GM23338 (cell line): ENCODE measurements at regions not wholly inside any gene's neighbourhood (a gene's known extent, or its start where the extent isn't known, plus 50 kb on each side); places are given as distances from the start of the nearest gene placed in this dataset.

Experiments
- ATAC-seq: fragments of 200-7000 bp; cut with Tn5 transposase; 3 replicates; pipeline ENCODE4 v1.9.1; 2020
- DNase-seq: peaks from one replicate; pipeline ENCODE4 v3.0.0-alpha.2; 2015; ENCODE audit warnings: low spot score
- H2AFZ ChIP-seq: fragments of 200-600 bp; sonication (generic); 2 replicates; pipeline ENCODE4 v1.8.0; 2016; ENCODE audit warnings: antibody characterized with exemption, mild to moderate bottlenecking, moderate library complexity
- H3F3A ChIP-seq: fragments of 200-600 bp; sonication (generic); replicated peaks from 2 replicates; pipeline ENCODE4 v1.8.0; 2017; ENCODE audit warnings: antibody characterized with exemption, mixed run types, low read depth
- H3K27ac ChIP-seq: fragments of 200-600 bp; sonication (generic); 2 replicates; pipeline ENCODE4 v1.6.1; 2016; ENCODE audit warnings: low read depth
- H3K27me3 ChIP-seq: fragments of 200-600 bp; sonication (generic); 2 replicates; pipeline ENCODE4 v1.8.0; 2016; ENCODE audit warnings: mild to moderate bottlenecking, mixed run types, moderate library complexity; ENCODE audit not compliant: insufficient read depth
- H3K36me3 ChIP-seq: fragments of 200-600 bp; sonication (generic); 2 replicates; pipeline ENCODE4 v1.8.0; 2016; ENCODE audit warnings: mild to moderate bottlenecking; ENCODE audit not compliant: insufficient read depth
- H3K4me1 ChIP-seq: fragments of 200-600 bp; sonication (generic); 2 replicates; pipeline ENCODE4 v1.8.0; 2016; ENCODE audit warnings: mild to moderate bottlenecking, moderate library complexity; ENCODE audit not compliant: insufficient read depth
- H3K4me2 ChIP-seq: fragments of 200-600 bp; sonication (generic); 2 replicates; pipeline ENCODE4 v1.7.1; 2017; ENCODE audit warnings: mixed run types
- H3K4me3 ChIP-seq: fragments of 200-600 bp; sonication (generic); 2 replicates; pipeline ENCODE4 v1.6.1; 2016; ENCODE audit warnings: mixed run types
- H3K79me2 ChIP-seq: fragments of 200-600 bp; sonication (generic); replicated peaks from 2 replicates; pipeline ENCODE4 v1.8.0; 2017; ENCODE audit warnings: mild to moderate bottlenecking; ENCODE audit not compliant: insufficient read depth
- H3K9me2 ChIP-seq: fragments of 200-600 bp; sonication (generic); 2 replicates; pipeline ENCODE4 v1.8.0; 2017; ENCODE audit not compliant: insufficient read depth
- H4K20me1 ChIP-seq: fragments of 200-600 bp; sonication (generic); replicated peaks from 2 replicates; pipeline ENCODE4 v1.8.0; 2017; ENCODE audit warnings: mild to moderate bottlenecking; ENCODE audit not compliant: insufficient read depth
- H3K27ac Mint-ChIP-seq: 2 replicates; pipeline ENCODE4 v1.8.0; 2020; ENCODE audit warnings: inconsistent platforms, mild to moderate bottlenecking, moderate library complexity, mixed read lengths
- H3K27me3 Mint-ChIP-seq: 3 replicates; pipeline ENCODE4 v1.8.0; 2022; ENCODE audit warnings: low read depth, mild to moderate bottlenecking, moderate library complexity, mixed read lengths, inconsistent platforms; ENCODE audit not compliant: insufficient read depth, poor library complexity
- H3K36me3 Mint-ChIP-seq: 3 replicates; pipeline ENCODE4 v1.8.0; 2021; ENCODE audit warnings: low read depth, mild to moderate bottlenecking, inconsistent platforms, moderate library complexity, mixed read lengths
- H3K4me1 Mint-ChIP-seq: 3 replicates; pipeline ENCODE4 v1.8.0; 2020; ENCODE audit warnings: mild to moderate bottlenecking, inconsistent platforms, mixed read lengths
- H3K4me3 Mint-ChIP-seq: 3 replicates; pipeline ENCODE4 v1.8.0; 2021; ENCODE audit warnings: moderate library complexity, mild to moderate bottlenecking, inconsistent platforms, mixed read lengths
- H3K9me3 Mint-ChIP-seq: 3 replicates; pipeline ENCODE4 v1.8.0; 2020; ENCODE audit warnings: moderate library complexity, mild to moderate bottlenecking, inconsistent platforms, mixed read lengths
- CREB1 ChIP-seq: fragments of 250-450 bp; sonication (Bioruptor Pico); IDR thresholded peaks from 2 replicates; pipeline ENCODE4 v1.5.0; 2020; ENCODE audit warnings: low read depth, mild to moderate bottlenecking, moderate library complexity
- EZH2 ChIP-seq: fragments of 200-600 bp; sonication (generic); IDR thresholded peaks from one replicate; pipeline ENCODE4 v1.8.0; 2017; ENCODE audit warnings: antibody characterized with exemption, mild to moderate bottlenecking, low read depth; ENCODE audit not compliant: unreplicated experiment
- EZH2phosphoT487 ChIP-seq: fragments of 200-600 bp; sonication (generic); IDR thresholded peaks from one replicate; pipeline ENCODE4 v1.8.1; 2018; ENCODE audit warnings: antibody characterized with exemption; ENCODE audit not compliant: unreplicated experiment
- JUNB ChIP-seq: IDR thresholded peaks from one replicate; pipeline ENCODE4 v1.6.1; 2016; ENCODE audit warnings: antibody characterized with exemption; ENCODE audit not compliant: unreplicated experiment
- STAT1 ChIP-seq: IDR thresholded peaks from one replicate; pipeline ENCODE4 v1.6.1; 2016; ENCODE audit warnings: antibody characterized with exemption; ENCODE audit not compliant: unreplicated experiment
- ZNF114 ChIP-seq: fragments of 250-450 bp; sonication (Bioruptor Pico); IDR thresholded peaks from 2 replicates; pipeline ENCODE4 v1.5.0; 2020; ENCODE audit warnings: mild to moderate bottlenecking, moderate library complexity
- ZNF331 ChIP-seq: fragments of 250-450 bp; sonication (Bioruptor Pico); IDR thresholded peaks from 2 replicates; pipeline ENCODE4 v1.5.0; 2020; ENCODE audit warnings: low read depth, mild to moderate bottlenecking, moderate library complexity
- TF ChIP-seq, protein P1 (sequence below): IDR thresholded peaks from 2 replicates; pipeline ENCODE4 v1.6.1; 2016; ENCODE audit warnings: antibody characterized with exemption
- TF ChIP-seq, protein P2 (sequence below): IDR thresholded peaks from one replicate; pipeline ENCODE4 v1.6.1; 2018; ENCODE audit warnings: antibody characterized with exemption; ENCODE audit not compliant: unreplicated experiment
- TF ChIP-seq, protein P3 (sequence below): fragments of 250-450 bp; sonication (Bioruptor Pico); IDR thresholded peaks from 2 replicates; pipeline ENCODE4 v1.5.0; 2020; ENCODE audit warnings: mild to moderate bottlenecking, moderate library complexity
- TF ChIP-seq, protein P4 (sequence below), 2 experiments: fragments of 200-600 bp in 1 of 2; sonication (generic) in 1 of 2; conservative IDR thresholded peaks; 2 replicates each; pipeline versions ENCODE4 v1.5.1 to v1.6.1; 2016 to 2017; ENCODE audit warnings: antibody characterized with exemption in 2 of 2, low read depth in 2 of 2, mild to moderate bottlenecking in 2 of 2, moderate library complexity in 1 of 2

DNA sequence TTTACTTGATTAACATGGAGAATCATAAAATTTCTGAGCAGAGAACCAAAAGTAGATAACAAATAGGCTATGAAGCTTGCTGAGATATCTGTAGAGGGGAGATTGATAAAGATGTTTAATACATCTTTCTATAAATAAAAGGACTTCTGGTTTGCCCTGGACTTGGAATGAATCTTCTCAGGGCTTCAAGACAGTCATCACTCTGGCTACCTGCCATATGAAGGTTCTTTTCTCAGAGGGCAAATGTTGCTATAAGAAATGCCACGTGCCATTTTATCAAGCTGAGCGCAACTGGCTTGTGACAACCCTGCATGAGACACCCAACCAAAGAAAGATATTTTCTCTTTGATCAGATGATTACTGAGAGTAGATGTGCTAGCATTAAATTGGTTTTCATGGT is 192.5 kb downstream of the WNT5A start:
- Histone ChIP-seq H3K9me2 (no peaks in the 10 kb centered on the region), H3K4me2 (no peak overlapping the region), H3K4me3 (no peak overlapping the region), H3K36me3 (no peaks in the 10 kb centered on the region), H3K27ac (no peak overlapping the region), H3F3A (no peaks in the 10 kb centered on the region), H3K79me2 (no peaks in the 10 kb centered on the region), H3K27me3 (no peaks in the 10 kb centered on the region), H2AFZ (no peak overlapping the region), H4K20me1 (no peaks in the 10 kb centered on the region), H3K4me1 (peaks cover 6% of the 10 kb centered on the region; the same call in 1 of the 2 replicates)
- H3K27me3 Mint-ChIP-seq, result no peaks in the 10 kb centered on the region
- no peak overlapping the region for H3K4me3 Mint-ChIP-seq
- DNase-seq (no peak), ATAC-seq (no peak)
- H3K36me3 Mint-ChIP-seq, result no peaks in the 10 kb centered on the region
- H3K27ac Mint-ChIP-seq, result no peak overlapping the region
- peaks cover 18% of the 10 kb centered on the region for H3K4me1 Mint-ChIP-seq
- H3K9me3 Mint-ChIP-seq, result no peaks in the 10 kb centered on the region
- TF ChIP-seq JUNB (no peak), EZH2phosphoT487 (no peak), CREB1 (CRISPR knock-in tag) (no peak), STAT1 (no peak), EZH2 (no peak), ZNF331 (CRISPR knock-in tag) (no peak), ZNF114 (CRISPR knock-in tag) (no peak)
- TF ChIP-seq, protein P1, sequence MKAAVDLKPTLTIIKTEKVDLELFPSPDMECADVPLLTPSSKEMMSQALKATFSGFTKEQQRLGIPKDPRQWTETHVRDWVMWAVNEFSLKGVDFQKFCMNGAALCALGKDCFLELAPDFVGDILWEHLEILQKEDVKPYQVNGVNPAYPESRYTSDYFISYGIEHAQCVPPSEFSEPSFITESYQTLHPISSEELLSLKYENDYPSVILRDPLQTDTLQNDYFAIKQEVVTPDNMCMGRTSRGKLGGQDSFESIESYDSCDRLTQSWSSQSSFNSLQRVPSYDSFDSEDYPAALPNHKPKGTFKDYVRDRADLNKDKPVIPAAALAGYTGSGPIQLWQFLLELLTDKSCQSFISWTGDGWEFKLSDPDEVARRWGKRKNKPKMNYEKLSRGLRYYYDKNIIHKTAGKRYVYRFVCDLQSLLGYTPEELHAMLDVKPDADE, result no peak
- TF ChIP-seq, protein P2, sequence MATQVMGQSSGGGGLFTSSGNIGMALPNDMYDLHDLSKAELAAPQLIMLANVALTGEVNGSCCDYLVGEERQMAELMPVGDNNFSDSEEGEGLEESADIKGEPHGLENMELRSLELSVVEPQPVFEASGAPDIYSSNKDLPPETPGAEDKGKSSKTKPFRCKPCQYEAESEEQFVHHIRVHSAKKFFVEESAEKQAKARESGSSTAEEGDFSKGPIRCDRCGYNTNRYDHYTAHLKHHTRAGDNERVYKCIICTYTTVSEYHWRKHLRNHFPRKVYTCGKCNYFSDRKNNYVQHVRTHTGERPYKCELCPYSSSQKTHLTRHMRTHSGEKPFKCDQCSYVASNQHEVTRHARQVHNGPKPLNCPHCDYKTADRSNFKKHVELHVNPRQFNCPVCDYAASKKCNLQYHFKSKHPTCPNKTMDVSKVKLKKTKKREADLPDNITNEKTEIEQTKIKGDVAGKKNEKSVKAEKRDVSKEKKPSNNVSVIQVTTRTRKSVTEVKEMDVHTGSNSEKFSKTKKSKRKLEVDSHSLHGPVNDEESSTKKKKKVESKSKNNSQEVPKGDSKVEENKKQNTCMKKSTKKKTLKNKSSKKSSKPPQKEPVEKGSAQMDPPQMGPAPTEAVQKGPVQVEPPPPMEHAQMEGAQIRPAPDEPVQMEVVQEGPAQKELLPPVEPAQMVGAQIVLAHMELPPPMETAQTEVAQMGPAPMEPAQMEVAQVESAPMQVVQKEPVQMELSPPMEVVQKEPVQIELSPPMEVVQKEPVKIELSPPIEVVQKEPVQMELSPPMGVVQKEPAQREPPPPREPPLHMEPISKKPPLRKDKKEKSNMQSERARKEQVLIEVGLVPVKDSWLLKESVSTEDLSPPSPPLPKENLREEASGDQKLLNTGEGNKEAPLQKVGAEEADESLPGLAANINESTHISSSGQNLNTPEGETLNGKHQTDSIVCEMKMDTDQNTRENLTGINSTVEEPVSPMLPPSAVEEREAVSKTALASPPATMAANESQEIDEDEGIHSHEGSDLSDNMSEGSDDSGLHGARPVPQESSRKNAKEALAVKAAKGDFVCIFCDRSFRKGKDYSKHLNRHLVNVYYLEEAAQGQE, result no peak
- TF ChIP-seq, protein P3, sequence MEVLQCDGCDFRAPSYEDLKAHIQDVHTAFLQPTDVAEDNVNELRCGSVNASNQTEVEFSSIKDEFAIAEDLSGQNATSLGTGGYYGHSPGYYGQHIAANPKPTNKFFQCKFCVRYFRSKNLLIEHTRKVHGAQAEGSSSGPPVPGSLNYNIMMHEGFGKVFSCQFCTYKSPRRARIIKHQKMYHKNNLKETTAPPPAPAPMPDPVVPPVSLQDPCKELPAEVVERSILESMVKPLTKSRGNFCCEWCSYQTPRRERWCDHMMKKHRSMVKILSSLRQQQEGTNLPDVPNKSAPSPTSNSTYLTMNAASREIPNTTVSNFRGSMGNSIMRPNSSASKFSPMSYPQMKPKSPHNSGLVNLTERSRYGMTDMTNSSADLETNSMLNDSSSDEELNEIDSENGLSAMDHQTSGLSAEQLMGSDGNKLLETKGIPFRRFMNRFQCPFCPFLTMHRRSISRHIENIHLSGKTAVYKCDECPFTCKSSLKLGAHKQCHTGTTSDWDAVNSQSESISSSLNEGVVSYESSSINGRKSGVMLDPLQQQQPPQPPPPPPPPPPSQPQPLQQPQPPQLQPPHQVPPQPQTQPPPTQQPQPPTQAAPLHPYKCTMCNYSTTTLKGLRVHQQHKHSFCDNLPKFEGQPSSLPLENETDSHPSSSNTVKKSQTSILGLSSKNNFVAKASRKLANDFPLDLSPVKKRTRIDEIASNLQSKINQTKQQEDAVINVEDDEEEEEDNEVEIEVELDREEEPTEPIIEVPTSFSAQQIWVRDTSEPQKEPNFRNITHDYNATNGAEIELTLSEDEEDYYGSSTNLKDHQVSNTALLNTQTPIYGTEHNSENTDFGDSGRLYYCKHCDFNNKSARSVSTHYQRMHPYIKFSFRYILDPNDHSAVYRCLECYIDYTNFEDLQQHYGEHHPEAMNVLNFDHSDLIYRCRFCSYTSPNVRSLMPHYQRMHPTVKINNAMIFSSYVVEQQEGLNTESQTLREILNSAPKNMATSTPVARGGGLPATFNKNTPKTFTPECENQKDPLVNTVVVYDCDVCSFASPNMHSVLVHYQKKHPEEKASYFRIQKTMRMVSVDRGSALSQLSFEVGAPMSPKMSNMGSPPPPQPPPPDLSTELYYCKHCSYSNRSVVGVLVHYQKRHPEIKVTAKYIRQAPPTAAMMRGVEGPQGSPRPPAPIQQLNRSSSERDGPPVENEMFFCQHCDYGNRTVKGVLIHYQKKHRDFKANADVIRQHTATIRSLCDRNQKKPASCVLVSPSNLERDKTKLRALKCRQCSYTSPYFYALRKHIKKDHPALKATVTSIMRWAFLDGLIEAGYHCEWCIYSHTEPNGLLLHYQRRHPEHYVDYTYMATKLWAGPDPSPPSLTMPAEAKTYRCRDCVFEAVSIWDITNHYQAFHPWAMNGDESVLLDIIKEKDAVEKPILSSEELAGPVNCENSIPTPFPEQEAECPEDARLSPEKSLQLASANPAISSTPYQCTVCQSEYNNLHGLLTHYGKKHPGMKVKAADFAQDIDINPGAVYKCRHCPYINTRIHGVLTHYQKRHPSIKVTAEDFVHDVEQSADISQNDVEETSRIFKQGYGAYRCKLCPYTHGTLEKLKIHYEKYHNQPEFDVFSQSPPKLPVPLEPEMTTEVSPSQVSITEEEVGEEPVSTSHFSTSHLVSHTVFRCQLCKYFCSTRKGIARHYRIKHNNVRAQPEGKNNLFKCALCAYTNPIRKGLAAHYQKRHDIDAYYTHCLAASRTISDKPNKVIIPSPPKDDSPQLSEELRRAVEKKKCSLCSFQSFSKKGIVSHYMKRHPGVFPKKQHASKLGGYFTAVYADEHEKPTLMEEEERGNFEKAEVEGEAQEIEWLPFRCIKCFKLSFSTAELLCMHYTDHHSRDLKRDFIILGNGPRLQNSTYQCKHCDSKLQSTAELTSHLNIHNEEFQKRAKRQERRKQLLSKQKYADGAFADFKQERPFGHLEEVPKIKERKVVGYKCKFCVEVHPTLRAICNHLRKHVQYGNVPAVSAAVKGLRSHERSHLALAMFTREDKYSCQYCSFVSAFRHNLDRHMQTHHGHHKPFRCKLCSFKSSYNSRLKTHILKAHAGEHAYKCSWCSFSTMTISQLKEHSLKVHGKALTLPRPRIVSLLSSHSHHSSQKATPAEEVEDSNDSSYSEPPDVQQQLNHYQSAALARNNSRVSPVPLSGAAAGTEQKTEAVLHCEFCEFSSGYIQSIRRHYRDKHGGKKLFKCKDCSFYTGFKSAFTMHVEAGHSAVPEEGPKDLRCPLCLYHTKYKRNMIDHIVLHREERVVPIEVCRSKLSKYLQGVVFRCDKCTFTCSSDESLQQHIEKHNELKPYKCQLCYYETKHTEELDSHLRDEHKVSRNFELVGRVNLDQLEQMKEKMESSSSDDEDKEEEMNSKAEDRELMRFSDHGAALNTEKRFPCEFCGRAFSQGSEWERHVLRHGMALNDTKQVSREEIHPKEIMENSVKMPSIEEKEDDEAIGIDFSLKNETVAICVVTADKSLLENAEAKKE (CRISPR knock-in tag), result no peak
- TF ChIP-seq, protein P4, sequence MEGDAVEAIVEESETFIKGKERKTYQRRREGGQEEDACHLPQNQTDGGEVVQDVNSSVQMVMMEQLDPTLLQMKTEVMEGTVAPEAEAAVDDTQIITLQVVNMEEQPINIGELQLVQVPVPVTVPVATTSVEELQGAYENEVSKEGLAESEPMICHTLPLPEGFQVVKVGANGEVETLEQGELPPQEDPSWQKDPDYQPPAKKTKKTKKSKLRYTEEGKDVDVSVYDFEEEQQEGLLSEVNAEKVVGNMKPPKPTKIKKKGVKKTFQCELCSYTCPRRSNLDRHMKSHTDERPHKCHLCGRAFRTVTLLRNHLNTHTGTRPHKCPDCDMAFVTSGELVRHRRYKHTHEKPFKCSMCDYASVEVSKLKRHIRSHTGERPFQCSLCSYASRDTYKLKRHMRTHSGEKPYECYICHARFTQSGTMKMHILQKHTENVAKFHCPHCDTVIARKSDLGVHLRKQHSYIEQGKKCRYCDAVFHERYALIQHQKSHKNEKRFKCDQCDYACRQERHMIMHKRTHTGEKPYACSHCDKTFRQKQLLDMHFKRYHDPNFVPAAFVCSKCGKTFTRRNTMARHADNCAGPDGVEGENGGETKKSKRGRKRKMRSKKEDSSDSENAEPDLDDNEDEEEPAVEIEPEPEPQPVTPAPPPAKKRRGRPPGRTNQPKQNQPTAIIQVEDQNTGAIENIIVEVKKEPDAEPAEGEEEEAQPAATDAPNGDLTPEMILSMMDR (conservative IDR thresholded peaks at IDR 0.05; ENCODE audit: low read depth in 2 of 2), result no peak
